DMS153 treated with DMSO at 0.1 percent for 48 hours (cell line): ENCODE measurements at regions not wholly inside any gene's neighbourhood (a gene's known extent, or its start where the extent isn't known, plus 50 kb on each side); places are given as distances from the start of the nearest gene placed in this dataset.
"Not testable (repeated sequence)": the region's sequence is repeated elsewhere in the genome, so short reads cannot be mapped to it uniquely, and the experiment has no call there.

Experiments used
- DNase-seq: peaks from one replicate; lab custom pipeline; 2025; ENCODE audit not compliant: unreplicated experiment; lab: John Stamatoyannopoulos, UW

DNA sequence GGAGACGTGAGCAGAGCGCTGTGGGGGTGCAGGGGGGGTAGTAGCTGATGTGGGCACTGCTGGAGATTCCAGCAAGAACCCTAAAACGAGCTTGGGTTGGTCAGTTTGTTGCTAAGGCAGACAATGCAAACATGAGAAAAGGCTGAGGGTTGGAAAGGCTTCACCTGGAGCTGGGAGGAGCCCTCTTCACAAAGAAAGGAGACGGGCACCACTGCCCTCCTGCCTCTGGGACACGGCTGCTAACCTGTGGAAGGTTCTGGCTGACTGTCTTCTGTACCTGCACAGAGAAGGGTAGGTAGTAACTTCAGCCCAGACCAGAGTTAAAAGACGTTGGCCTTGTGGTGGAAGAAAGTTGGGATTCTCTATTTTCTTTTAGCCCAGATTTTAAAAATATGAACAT is 108.7 kb downstream of the SUCLA2 start:
- DNase-seq, result no peak

GRCh38 chr13:47890146-47890814 is 110.8 kb downstream of the SUCLA2 start:
- no peak for DNase-seq

- no peak for DNase-seq
Measured at GRCh38 chr13:47886314-47886713, 114.8 kb downstream of the SUCLA2 start.

GRCh38 chr13:47875201-47875600 is 125.9 kb downstream of the SUCLA2 start:
- no peak for DNase-seq

- not testable (repeated sequence) for DNase-seq
Measured at GRCh38 chr13:47873987-47874386, 127.1 kb downstream of the SUCLA2 start.

DNA sequence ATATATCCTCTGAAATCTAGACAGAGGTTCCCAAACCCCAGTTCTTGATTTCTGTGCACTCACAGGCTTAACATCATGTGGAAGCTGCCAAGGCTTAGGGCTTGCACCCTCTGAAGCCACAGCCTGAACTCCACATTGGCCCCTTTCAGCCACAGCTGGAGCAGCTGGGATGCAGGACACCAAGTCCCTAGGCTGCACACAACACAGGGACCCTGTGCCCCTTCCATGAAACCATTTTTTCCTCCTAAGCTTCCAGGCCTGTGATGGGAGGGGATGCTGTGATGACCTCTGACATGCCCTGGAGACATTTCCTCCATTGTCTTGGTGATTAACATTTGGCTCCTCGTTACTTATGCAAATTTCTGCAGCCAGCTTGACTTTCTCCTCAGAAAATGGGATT is 127.8 kb downstream of the SUCLA2 start:
- not testable (repeated sequence) for DNase-seq

DNA sequence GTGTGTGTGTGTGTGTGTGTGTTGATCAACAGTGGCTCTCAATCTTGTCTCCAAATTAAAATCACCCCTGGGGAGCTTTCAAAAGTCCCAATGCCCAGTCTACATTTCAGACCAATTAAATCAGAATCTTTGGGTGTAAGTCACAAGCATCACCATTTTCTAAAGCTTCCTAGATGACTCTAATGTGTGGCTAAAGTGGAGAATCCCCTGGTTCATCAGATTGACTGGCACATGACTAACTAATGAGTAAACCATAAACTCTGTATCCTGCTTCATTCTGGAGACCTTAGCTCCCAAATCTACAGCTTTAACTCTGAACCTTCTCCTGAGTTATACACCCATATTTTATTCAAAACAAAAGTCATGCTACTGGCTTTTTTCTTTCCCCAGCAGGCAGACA is 131.3 kb downstream of the SUCLA2 start:
- DNase-seq, result no peak

GRCh38 chr13:47865883-47866282 is 135.2 kb downstream of the SUCLA2 start:
- no peak for DNase-seq

- no peak for DNase-seq
Measured at GRCh38 chr13:47862841-47863240, 138.2 kb downstream of the SUCLA2 start.

GRCh38 chr13:47859165-47859564 is 141.9 kb downstream of the SUCLA2 start:
- no peak for DNase-seq

- no peak for DNase-seq
Measured at GRCh38 chr13:47858042-47859025, 142.7 kb downstream of the SUCLA2 start.

GRCh38 chr13:47853236-47853635 is 147.8 kb downstream of the SUCLA2 start:
- no peak for DNase-seq

DNA sequence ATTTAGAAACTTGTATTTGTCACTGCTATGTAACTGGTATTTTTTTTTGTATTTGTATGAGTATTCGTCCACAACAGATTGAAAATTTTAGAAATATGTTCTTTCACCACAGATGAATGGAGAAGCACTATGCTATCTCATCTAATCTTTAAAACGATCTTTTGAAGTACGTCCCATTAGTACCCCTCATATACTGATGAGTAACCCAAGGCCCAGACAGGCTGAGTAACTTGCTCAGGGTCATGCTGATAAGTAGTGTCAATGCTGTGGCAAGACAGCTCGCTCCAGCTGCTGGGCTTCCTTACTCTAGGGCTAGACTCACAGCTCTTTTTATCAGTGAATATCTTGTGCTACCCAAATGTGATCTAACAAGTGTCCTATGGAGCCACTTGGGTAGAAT is 154.2 kb downstream of the SUCLA2 start:
- DNase-seq, result no peak

DNA sequence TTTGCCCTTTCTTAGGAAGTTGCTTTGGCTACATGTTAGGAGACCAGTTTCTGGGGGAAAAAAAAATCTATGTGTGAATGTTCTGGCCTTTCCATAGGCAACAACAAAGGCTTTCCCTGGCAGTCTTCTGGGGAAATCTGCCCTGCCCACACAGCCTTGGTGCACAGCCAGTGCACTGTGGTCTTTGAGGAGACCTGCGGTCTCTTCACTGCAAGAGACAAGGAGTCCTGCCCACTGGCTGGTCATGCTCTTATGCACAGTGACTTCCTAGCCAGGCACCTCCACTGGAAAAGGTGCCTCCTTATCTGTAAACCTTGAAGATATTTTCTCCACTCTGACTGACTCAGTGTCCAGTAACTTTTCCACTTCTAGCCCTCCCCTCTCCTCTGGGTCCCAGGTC is 155.1 kb downstream of the SUCLA2 start:
- no peak for DNase-seq

DNA sequence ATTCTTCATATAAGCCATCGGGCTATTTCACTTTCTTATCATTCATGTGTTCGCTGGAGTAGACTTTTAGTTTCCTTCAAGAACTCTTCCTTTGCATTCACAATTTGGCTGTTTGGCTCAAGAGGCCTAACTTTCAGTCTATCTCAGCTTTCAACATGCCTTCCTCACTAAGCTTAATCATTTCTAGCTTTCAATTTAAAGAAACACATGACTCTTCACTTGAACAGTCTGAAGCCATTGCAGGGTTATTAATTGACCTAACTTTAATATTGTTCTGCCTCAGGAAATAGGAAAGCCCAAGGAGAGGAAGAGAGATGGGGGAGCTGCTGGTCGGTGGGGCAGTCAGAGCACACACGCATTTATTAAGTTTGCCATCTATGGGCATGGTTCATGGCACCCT is 158.1 kb downstream of the SUCLA2 start:
- DNase-seq, result no peak

DNA sequence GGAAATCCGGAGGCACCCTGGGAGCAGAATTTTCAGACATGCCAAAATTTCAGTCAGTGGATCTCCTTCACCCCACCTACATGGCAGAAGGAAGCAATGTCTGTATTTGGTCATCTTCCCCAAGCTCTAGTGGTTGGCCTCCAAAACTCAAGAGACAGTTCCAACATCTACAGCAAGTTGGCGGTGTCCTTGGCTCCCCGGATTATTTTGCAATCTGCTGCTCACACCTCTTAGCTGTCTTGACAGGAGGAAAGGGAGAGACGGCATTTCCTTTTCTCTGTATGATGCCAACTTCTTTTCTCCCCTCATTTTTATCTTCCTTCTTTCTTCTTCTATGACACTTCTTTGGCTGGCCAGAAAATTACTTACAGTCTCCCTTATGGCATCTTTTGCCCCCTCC is 159.9 kb downstream of the SUCLA2 start:
- DNase-seq, result no peak

DNA sequence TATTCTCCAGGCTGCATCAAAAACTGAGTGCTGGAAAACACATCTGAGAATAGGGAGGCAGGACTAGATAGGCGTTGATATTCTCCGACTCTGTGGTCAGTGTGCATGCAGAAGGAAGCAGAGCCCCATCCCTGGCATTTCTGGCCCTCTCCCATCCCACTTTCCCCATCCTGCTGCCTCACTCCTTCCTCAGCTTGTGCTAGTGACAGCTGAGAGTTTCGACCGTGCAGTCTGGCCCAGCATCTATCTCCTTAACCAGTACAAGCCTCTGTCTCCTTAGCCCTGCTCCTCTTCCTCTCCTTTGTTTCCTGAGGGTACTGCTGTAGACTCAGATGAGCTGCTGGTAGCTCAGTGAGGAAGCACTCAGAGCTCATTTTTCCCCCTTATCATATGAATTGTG is 163.2 kb downstream of the SUCLA2 start:
- no peak for DNase-seq

GRCh38 chr13:47837104-47837880 is 163.8 kb downstream of the SUCLA2 start:
- DNase-seq, result no peak

DNA sequence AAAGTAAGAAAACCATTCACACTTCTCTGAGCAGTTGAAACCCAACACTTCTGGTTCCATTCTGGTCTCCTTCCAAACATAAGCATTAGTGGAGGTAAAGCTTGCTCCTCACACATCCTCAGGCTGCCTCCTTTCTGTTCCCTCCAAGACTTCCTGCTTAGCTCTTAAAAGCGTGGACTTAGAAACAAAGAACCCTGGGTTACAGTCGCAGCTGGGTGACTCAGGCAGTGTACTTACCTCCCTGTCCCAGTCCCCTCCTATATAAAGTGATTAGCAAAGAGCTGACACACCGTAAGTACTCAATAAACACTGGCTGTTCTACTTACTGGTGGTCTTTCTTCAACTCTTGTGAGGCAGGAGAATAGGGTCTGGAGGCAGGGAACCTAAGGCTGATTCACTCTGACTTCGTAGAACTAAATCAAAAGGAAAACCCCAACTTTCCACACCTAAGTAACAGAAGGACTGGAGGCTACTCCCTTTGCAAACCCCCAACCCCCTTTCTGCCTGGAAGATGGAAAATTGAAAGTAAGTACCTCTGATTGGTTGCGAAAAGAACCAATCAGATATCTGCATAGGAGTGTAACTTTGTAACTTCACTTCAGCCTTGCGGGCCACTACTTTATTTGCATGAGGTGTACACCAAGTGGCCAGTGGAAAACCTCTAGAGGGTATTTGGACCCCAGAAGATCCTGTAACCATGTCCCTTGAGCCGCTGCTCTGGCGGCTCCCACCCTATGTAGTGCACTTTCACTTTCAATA is 165.4 kb downstream of the SUCLA2 start:
- no peak for DNase-seq

DNA sequence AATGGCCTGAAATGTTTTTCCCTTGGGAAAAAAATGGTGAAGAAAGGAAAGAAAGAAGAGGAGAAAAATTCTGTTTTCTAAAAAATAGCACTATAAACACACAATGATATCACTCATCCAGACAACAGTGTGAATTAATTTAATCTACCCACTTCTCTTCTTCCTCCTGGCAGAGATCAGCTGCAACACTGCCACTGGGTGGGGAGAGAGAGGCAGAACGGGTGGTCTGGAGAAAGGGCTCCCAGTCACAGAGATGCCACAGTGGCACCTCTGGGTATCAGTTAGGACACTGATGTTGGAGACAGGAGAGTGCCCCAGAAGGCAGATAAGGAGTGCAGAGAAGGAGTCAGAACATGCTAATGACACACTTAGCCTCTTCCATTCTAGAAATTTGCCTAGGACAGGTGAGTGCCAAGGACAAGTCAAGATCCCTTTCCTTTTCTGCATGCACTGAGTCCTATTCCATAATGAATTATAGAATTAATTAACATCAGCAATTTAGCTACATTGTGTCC is 168.6 kb downstream of the SUCLA2 start:
- no peak for DNase-seq

DNA sequence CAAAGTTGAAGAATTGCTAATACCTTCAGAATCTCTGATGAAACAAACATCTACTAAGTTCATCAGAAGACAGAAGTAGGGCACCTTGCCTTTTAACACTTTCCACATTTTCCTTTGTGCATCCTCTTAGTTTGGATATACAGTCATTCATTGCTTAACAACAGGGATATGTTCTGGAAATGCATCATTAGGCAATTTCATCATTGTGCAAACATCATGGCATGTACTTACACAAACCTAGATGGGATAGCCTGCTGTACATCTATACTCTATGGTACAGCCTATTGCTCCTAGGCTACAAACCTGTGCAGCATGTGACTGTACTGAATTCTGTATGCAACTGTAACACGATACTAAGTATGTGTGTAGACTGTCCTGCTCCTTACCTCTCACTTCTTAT is 169.8 kb downstream of the SUCLA2 start:
- DNase-seq, result no peak
